ENCODE measurements at regions not wholly inside any gene's neighbourhood (a gene's known extent, or its start where the extent isn't known, plus 50 kb on each side); places are given as distances from the start of the nearest gene placed in this dataset.

DNA sequence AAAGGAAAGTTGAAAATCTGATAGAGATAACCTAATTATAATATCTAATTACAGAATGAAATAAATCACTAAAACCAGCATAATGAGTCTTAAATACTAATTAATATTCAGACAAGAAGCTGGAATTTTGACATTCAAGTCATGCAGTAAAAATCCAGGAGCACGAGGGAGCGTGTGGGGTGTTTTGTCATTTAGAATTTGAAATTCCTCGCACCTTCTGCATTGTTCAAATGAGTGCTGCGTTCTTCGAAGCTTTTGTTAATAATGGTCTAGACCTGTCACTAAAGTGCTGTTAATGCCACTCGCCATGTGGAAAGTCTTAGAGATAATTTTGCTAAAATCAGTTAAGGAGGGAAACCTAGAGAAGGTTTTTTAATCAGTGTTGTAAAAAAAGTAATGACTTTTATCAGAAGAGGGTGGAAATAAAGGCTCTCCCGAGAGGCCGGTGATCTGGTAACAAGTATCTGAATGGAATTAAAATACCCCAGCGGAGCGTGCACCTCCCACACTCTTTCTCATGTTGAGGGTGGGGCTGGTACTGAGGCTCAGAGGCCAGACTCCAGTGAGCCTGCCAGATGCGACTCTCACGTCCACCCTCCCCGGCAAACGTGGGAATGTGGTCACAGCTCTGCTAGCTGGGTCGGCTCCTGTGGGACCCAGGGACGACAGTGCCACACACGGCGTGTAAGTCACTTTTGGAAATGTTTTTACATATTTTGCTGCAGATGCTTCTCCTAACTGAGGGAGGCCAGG, 69.4 kb upstream of the MYT1L start:
- POLR2A ChIA-PET: no interaction called here
- Mint-ChIP-seq H3K9me3 (peaks cover 0 to 18% (median 7%) of the 10 kb centered on the region in 9 donors), H3K36me3 (no peaks in the 10 kb centered on the region), H3K27ac (no peak overlapping the region), H3K27me3 (peaks cover 0 to 19% (median 7%) of the 10 kb centered on the region in 5 donors), H3K4me3 (no peak overlapping the region), H3K4me1 (peaks cover 0 to 1% (median 0%) of the 10 kb centered on the region in 4 donors)
- ATAC-seq (no peak), DNase-seq (no peak)

GRCh38 chr2:2399396-2399795, 68.3 kb upstream of the MYT1L start:
- peaks cover 2 to 15% (median 7%) of the 10 kb centered on the region in 9 donors for H3K9me3 Mint-ChIP-seq
- peaks cover 0 to 19% (median 7%) of the 10 kb centered on the region in 5 donors for H3K27me3 Mint-ChIP-seq
- DNase-seq (no peak), ATAC-seq (no peak)
- peaks cover 0 to 1% (median 0%) of the 10 kb centered on the region in 4 donors for H3K4me1 Mint-ChIP-seq
- H3K36me3 Mint-ChIP-seq: no peaks in the 10 kb centered on the region
- H3K4me3 Mint-ChIP-seq: no peak overlapping the region
- no peak overlapping the region for H3K27ac Mint-ChIP-seq
- POLR2A ChIA-PET: no interaction called here

GRCh38 chr2:2392332-2392731, 61.3 kb upstream of the MYT1L start:
- no peak overlapping the region for H3K4me3 Mint-ChIP-seq
- peaks cover 0 to 9% (median 5%) of the 10 kb centered on the region in 5 donors for H3K27me3 Mint-ChIP-seq
- H3K27ac Mint-ChIP-seq: no peak overlapping the region
- ATAC-seq (no peak), DNase-seq (no peak)
- POLR2A ChIA-PET: no interaction called here
- peaks cover 0 to 11% (median 0%) of the 10 kb centered on the region in 3 donors for H3K36me3 Mint-ChIP-seq
- H3K9me3 Mint-ChIP-seq: peaks cover 10 to 35% (median 22%) of the 10 kb centered on the region in 9 donors
- H3K4me1 Mint-ChIP-seq: no peaks in the 10 kb centered on the region

DNA sequence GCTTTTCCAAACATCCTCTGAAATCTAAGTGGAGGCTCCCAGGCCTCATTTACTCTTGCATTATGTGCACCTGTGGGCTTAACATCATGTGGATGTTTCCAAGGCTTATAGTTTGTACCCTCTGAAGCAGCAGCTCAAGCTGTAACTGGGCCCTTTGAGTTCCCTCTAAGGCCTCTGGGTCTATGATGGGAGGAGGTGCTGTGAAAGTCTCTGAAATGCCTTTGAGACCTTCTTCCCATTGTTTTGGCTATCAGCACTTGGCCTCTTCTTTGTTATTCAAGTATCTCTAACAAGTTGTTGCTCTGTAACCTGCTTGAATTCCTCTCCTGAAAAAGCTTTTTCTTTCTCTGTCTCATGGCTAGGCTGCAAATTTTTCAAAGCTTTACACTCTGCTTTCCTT, 58.1 kb upstream of the MYT1L start:
- Mint-ChIP-seq H3K4me3 (no peak overlapping the region), H3K9me3 (peaks cover 0 to 37% (median 18%) of the 10 kb centered on the region in 9 donors), H3K4me1 (no peaks in the 10 kb centered on the region), H3K27me3 (peaks cover 0 to 15% (median 5%) of the 10 kb centered on the region in 5 donors), H3K36me3 (peaks cover 0 to 11% (median 0%) of the 10 kb centered on the region in 3 donors), H3K27ac (no peak overlapping the region)
- POLR2A ChIA-PET: no interaction called here
- DNase-seq (no peak), ATAC-seq (no peak)

All from naive thymus-derived CD8-positive, alpha-beta T cell (primary cell).